Natural killer cell treated with Interleukin-12 subunit alpha and Interleukin-12 subunit beta and Interleukin-15 and Interleukin-18, amount 100 ng/mL, for 72 hours (primary cell): ENCODE measurements at regions not wholly inside any gene's neighbourhood (a gene's known extent, or its start where the extent isn't known, plus 50 kb on each side); places are given as distances from the start of the nearest gene placed in this dataset.

Source experiments
- ATAC-seq, 2 donors: fragments of 150-1000 bp; cut with Tn5 transposase in 1 of 2; sonication (Bioruptor Pico), chemical (Tn5 transposase) in 1 of 2; 2 replicates each; pipeline ENCODE4 v1.10.0; 2021
- DNase-seq: peaks from one replicate; pipeline ENCODE4 v3.0.0; 2022; ENCODE audit warnings: low spot score
- H3K27ac Mint-ChIP-seq, 2 donors: 1 replicate in 1 of 2; 2 replicates in 1 of 2; pipeline ENCODE4 v1.8.0; 2022; ENCODE audit warnings: mixed read lengths in 2 of 2, mild to moderate bottlenecking in 1 of 2, moderate library complexity in 1 of 2
- H3K27me3 Mint-ChIP-seq, 2 donors: 1 replicate in 1 of 2; 2 replicates in 1 of 2; pipeline ENCODE4 v1.8.0; 2022; ENCODE audit warnings: mixed read lengths in 2 of 2
- H3K36me3 Mint-ChIP-seq: one replicate; pipeline ENCODE4 v1.8.0; 2022; ENCODE audit warnings: mixed read lengths
- H3K4me1 Mint-ChIP-seq, 2 donors: 1 replicate in 1 of 2; 2 replicates in 1 of 2; pipeline ENCODE4 v1.8.0; 2022; ENCODE audit warnings: low read depth in 2 of 2, mixed read lengths in 2 of 2, mild to moderate bottlenecking in 1 of 2
- H3K4me3 Mint-ChIP-seq: one replicate; pipeline ENCODE4 v1.8.0; 2022; ENCODE audit warnings: mixed read lengths
- H3K9me3 Mint-ChIP-seq: 2 replicates; pipeline ENCODE4 v1.8.0; 2022; ENCODE audit warnings: mixed read lengths

DNA sequence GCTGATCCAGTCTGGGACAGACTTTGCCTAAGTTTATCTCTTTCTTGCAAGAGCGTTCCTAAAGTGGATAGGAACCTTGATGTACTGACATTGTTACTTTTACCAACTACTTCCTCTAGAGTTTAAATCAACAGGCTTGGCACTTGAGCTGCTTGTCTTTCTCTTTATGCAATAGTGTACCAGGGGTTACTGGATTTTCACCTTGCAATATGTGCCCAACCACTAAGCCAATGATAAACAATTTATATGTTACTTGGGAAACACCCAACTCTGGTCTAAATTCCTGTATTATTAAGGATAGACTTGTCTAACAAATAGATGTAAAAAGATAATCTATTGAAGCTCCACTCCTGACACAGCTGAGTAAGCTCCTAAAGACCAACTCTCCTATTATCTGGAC, 470.2 kb downstream of the SH2D4B start:
- Mint-ChIP-seq H3K9me3 (no peaks in the 10 kb centered on the region), H3K27ac (no peak overlapping the region), H3K27me3 (peaks cover 0 to 6% of the 10 kb centered on the region in 2 donors), H3K36me3 (no peaks in the 10 kb centered on the region), H3K4me3 (no peak overlapping the region), H3K4me1 (no peaks in the 10 kb centered on the region)
- ATAC-seq (no peak), DNase-seq (no peak)

DNA sequence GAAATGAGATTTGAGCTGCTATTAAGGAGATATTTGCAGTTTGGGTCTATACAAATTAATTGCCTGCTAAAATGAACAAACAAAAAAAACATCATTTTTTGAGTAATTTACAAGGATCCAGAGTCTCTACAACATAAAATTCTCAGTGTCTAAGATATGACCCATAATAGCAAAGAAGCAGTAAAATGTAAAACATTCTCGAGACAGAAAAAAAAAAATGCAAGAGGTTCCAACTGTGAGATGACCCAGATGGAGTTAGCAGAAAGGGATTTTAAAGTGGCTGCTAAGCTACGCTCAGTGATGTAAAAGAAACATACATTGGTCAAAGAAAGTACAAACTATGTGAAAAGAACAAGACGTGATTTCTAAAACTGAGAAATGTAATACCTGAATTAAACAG, 471.0 kb downstream of the SH2D4B start:
- no peaks in the 10 kb centered on the region for H3K36me3 Mint-ChIP-seq
- no peaks in the 10 kb centered on the region for H3K4me1 Mint-ChIP-seq
- no peak for DNase-seq
- ATAC-seq: no peak
- H3K27ac Mint-ChIP-seq: no peak overlapping the region
- peaks cover 0 to 6% of the 10 kb centered on the region in 2 donors for H3K27me3 Mint-ChIP-seq
- no peak overlapping the region for H3K4me3 Mint-ChIP-seq
- no peaks in the 10 kb centered on the region for H3K9me3 Mint-ChIP-seq

DNA sequence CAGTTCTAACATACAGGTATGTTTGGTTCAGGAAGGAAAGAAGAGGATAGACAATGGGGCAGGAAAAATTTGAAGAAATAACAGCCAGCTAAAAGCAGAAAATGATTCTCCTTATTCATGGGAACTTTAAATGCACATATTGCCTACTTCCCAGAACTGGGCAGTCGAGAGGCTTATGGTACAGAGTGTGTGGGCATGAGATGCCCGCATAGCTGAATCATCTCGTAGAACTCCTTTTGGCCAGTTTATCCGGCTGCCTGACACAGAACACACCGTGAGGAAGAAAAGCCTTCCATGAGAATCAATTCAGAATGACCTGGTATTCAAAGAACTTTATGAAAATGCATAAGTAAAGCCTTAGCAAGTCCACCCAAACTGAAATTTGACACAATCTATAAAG, 471.6 kb downstream of the SH2D4B start:
- Mint-ChIP-seq H3K4me3 (no peak overlapping the region), H3K27me3 (peaks cover 0 to 6% of the 10 kb centered on the region in 2 donors), H3K36me3 (no peaks in the 10 kb centered on the region), H3K4me1 (no peaks in the 10 kb centered on the region), H3K9me3 (no peaks in the 10 kb centered on the region), H3K27ac (no peak overlapping the region)
- DNase-seq (no peak), ATAC-seq (no peak)

DNA sequence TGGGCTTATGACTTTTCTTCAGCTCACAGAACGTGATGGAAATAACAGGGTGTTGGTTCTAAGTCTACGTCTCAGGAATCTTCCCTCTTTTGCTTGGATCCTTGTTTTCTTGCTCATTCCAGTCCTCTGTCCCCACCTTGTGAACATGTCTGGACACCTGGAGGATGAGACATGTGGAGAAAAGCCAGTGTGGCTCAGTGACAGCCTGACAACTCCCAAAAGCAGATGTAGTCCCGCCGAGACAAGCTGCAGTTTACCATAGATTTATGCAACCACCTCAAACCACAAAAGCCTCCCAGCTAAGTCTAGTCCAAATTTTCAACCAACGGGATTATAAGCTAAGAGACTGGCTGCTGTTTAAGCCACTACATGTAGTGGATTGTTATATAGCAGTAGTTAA, 476.1 kb downstream of the SH2D4B start:
- H3K27ac Mint-ChIP-seq: no peak overlapping the region
- H3K4me1 Mint-ChIP-seq: peaks cover 0 to 2% of the 10 kb centered on the region in 2 donors
- peaks cover 3% of the 10 kb centered on the region for H3K9me3 Mint-ChIP-seq
- peaks cover 0 to 2% of the 10 kb centered on the region in 2 donors for H3K27me3 Mint-ChIP-seq
- H3K36me3 Mint-ChIP-seq: no peaks in the 10 kb centered on the region
- no peak overlapping the region for H3K4me3 Mint-ChIP-seq
- no peak for DNase-seq
- no peak for ATAC-seq

DNA sequence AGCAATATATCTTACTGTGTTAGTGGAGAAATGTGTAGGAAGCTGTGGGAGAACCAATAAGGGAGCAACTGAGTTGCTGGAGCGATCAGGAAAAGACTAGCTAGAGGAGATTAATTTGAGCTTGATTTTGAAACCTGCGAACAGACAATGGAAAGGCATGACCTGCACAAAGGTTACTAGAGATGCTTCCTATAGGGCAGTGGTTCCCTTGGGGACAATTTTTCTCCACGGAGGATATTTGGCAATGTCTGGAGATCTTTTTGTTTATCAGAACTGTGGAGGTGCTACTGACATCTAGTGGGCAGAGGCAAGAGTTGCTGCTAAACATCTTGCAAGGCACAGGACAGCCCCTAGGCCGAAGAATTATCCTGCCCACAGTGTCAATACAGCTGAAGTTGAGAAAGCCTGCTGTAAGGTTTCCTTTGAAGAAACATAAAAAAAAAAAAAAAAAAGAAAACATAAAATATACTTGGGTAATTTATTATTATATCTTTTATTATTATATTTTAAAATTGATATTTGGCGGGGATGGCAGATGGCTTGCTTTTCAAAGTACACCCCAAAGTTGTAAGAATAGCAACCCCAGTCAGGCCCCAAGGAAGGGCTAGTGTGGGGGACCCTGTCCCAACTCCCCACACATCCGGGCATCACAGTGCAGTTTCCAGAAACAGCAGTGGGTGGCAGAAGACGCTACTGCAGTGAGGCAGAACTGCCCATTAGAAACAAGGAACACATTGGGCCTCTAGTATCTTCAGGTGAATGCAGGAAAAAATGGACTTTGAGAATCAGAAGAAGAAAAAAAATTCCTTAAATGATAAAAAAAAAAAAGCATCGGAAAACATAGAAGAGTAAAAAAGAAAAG, 481.6 kb downstream of the SH2D4B start:
- Mint-ChIP-seq H3K27ac (no peak overlapping the region), H3K4me3 (no peak overlapping the region), H3K4me1 (peaks cover 0 to 5% of the 10 kb centered on the region in 2 donors), H3K9me3 (peaks cover 3% of the 10 kb centered on the region), H3K27me3 (peaks cover 0 to 2% of the 10 kb centered on the region in 2 donors), H3K36me3 (no peaks in the 10 kb centered on the region)
- DNase-seq: no peak
- no peak for ATAC-seq

DNA sequence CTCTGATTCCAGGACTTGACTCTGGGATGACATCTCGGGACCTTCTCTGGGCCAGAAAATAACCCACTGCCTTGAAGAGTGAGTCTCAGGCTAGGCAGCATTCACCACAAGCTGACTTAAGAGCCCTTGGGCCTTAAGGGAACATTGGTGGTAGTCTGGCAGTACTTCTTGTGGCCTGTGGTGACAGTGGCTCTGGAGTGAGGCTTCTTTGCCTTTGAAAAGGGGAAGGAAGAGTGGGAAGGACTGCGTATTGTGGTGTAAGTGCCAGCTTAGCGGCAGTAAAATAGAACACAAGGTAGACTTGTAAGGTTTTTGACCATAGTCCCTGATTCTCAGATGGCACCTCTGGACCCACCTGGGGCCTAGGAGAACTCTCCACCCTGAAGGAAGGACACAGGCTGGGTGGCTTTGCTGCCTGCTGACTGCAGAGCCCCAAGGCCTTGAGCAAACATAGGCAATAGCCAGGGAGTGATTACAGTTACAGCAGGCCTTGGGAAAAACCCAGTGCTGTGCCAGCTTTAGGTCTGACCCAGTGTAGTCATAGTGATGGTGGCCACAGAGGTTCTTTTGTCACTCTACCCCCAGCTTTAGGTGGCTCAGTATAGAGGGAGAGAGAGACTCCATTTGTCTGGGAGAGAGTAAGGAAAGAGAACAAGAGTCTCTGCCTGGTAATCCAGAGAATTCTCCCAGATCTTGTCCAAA, 483.9 kb downstream of the SH2D4B start:
- DNase-seq (no peak), ATAC-seq (no peak)
- Mint-ChIP-seq H3K27ac (no peak overlapping the region), H3K27me3 (no peaks in the 10 kb centered on the region), H3K4me1 (peaks cover 0 to 5% of the 10 kb centered on the region in 2 donors), H3K36me3 (no peaks in the 10 kb centered on the region), H3K9me3 (no peaks in the 10 kb centered on the region), H3K4me3 (no peak overlapping the region)

DNA sequence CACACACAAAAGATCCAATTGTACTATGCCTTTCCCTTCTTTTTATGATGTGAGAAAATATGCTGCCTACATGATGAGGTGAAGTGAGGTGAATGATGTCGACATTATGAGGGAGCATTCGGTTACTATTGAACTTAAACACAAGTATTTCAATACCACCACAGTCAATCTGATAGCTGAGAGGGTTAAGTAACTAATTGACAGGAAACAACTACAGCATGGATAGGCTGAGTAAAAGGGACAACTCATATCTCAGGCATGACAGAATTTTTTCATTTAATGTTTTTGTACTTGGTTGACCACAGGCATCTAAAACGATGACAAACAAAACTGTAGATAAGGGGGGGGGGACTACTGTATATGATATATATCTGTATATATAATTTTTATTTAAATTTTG, 488.9 kb downstream of the SH2D4B start:
- no peaks in the 10 kb centered on the region for H3K36me3 Mint-ChIP-seq
- H3K27me3 Mint-ChIP-seq: no peaks in the 10 kb centered on the region
- H3K4me1 Mint-ChIP-seq: no peaks in the 10 kb centered on the region
- H3K4me3 Mint-ChIP-seq: no peak overlapping the region
- no peak overlapping the region for H3K27ac Mint-ChIP-seq
- DNase-seq (no peak), ATAC-seq (no peak)
- H3K9me3 Mint-ChIP-seq: peaks cover 15% of the 10 kb centered on the region

DNA sequence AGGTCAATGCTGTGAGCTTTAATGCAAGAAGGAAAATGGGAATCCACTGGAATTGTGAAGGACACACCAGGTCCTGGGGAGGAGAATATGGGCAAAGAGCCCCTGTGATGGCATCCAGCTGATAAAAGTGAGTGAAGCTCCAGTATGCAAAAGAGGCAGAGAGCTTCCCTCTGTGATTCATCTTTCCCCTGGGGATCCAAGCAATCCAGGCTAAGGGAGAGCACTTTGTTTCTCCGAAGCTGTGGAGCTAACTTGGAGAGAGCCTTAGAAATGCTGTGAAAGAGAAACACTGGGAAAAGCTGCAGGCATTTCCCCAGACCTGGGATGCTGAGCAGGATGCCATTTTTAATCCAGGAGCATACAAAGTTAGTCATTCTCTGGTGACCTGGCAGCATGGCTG, 489.5 kb downstream of the SH2D4B start:
- H3K36me3 Mint-ChIP-seq: no peaks in the 10 kb centered on the region
- no peak overlapping the region for H3K27ac Mint-ChIP-seq
- DNase-seq (no peak), ATAC-seq (no peak)
- H3K9me3 Mint-ChIP-seq: peaks cover 15% of the 10 kb centered on the region
- H3K27me3 Mint-ChIP-seq: no peaks in the 10 kb centered on the region
- no peaks in the 10 kb centered on the region for H3K4me1 Mint-ChIP-seq
- H3K4me3 Mint-ChIP-seq: no peak overlapping the region

DNA sequence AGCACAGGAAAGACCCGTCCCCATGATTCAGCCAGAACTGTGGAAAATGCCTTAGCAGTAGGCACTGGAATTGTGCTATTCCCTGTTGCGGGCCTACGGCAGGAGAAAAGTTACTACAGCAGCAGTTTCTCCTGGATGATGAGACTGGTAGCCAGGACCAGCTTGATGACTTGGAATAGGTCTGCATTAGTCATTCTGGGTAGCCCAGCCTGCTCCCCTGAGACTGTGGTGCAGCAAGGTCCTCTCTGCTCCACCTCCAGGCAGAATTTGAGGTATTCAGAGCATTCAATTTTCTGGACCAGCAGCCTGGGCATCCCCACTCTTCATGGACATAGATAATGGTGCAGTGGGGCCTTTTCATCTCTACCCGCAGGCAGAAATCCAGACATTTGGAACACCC, 490.0 kb downstream of the SH2D4B start:
- H3K9me3 Mint-ChIP-seq: peaks cover 19% of the 10 kb centered on the region
- H3K4me3 Mint-ChIP-seq: no peak overlapping the region
- H3K4me1 Mint-ChIP-seq: no peaks in the 10 kb centered on the region
- no peaks in the 10 kb centered on the region for H3K36me3 Mint-ChIP-seq
- ATAC-seq: no peak
- no peak for DNase-seq
- no peaks in the 10 kb centered on the region for H3K27me3 Mint-ChIP-seq
- no peak overlapping the region for H3K27ac Mint-ChIP-seq

DNA sequence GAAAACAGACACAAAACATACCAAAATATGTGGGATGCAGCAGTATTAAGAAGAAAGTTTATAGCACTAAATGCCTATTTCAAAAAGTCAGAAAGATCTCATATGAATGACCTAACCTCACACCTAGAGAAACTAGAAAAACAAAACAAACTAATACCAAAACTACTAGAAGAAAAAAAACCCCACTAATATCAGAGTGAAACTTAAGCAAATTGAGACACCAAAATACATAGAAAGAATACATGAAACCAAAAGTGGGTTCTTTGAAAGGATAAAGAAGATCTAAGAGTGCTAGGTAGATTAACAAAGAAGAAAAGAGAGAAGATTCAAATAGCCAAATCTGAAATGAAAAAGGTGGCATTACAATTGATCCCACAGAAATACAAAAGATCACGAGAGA, 494.1 kb downstream of the SH2D4B start:
- DNase-seq: no peak
- ATAC-seq: no peak
- H3K36me3 Mint-ChIP-seq: no peaks in the 10 kb centered on the region
- H3K9me3 Mint-ChIP-seq: peaks cover 34% of the 10 kb centered on the region
- H3K27me3 Mint-ChIP-seq: no peaks in the 10 kb centered on the region
- no peak overlapping the region for H3K27ac Mint-ChIP-seq
- no peak overlapping the region for H3K4me3 Mint-ChIP-seq
- H3K4me1 Mint-ChIP-seq: no peaks in the 10 kb centered on the region

DNA sequence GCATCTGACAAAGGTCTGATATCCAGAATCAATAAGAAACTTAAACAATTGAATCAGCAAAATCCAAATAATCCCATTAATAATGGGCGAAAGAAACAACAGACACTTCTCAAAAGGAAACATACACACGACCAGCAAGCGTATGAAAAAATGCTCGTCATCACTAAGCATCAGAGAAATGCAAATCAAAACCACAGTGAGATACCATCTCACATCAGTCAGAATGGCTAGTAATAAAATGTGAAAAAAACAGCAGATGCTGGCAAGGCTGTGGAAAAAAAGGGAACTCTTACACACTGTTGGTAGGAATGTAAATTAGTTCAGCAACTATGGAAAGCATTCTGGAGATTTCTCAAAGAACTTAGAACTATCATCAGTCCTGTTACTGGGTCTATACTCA, 496.7 kb downstream of the SH2D4B start:
- Mint-ChIP-seq H3K27ac (no peak overlapping the region), H3K36me3 (no peaks in the 10 kb centered on the region), H3K4me1 (no peaks in the 10 kb centered on the region), H3K9me3 (peaks cover 25% of the 10 kb centered on the region), H3K4me3 (no peak overlapping the region), H3K27me3 (no peaks in the 10 kb centered on the region)
- no peak for ATAC-seq
- DNase-seq: no peak

DNA sequence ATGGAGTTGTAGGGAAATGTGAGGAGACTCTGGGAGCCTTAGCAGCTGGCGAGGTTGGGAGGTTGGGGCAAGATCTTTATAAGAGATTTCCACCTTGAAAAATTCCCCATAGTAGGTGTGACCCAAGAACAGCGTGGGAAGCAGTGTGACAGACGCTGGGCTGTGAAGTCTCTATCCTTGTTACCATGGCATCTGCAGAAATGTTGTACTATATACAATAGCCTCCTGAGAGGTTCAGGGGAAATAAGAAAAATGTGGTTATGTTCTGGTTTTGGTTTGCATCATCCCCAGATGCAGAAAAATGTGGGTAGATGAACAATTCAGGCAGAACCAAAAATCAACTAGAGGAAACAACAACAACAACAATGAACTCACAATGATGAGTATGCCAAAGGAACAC, 498.6 kb downstream of the SH2D4B start:
- H3K4me3 Mint-ChIP-seq: no peak overlapping the region
- no peaks in the 10 kb centered on the region for H3K36me3 Mint-ChIP-seq
- H3K27ac Mint-ChIP-seq: no peak overlapping the region
- H3K9me3 Mint-ChIP-seq: peaks cover 18% of the 10 kb centered on the region
- no peaks in the 10 kb centered on the region for H3K4me1 Mint-ChIP-seq
- H3K27me3 Mint-ChIP-seq: no peaks in the 10 kb centered on the region
- ATAC-seq (no peak), DNase-seq (no peak)

DNA sequence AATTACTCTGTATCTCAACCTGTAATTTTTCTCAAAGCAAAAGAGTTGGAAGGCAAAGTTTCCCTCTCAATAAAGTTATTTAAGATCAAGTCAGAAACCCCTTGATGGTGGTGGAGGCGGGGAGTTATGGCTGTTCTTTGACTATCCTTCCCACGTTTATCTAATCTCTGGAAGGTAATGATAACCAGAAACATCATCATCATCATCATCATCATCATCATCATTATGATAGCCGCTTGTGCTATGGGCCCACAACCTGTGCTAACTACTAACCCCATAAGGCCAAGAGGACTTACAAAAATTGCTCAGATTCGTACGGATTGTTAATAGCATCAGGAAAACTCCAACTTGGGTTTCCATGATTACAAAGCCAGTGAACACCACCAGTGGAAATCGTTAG, 502.3 kb downstream of the SH2D4B start:
- Mint-ChIP-seq H3K4me1 (no peaks in the 10 kb centered on the region), H3K4me3 (no peak overlapping the region), H3K27me3 (no peaks in the 10 kb centered on the region), H3K27ac (no peak overlapping the region), H3K36me3 (no peaks in the 10 kb centered on the region), H3K9me3 (peaks cover 10% of the 10 kb centered on the region)
- DNase-seq (no peak), ATAC-seq (no peak)

DNA sequence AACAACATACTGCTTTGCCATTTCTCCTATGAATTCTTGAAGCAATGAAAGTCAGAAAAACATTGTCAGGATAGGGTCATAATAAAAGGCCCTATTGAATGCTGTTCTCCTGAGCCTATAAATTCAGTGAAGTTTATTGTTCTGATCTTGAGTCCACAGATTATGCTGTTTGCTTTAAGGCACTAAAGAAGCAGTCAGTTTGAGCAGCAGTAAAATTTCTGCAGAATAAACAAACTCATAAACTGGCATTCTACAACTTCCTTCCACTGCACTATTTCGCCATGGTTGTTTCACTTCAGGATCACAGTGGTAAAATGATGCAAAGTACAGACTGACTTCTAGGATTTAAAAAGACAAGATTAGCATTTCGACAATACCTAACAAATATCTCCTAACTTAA, 503.2 kb downstream of the SH2D4B start:
- ATAC-seq (no peak), DNase-seq (no peak)
- Mint-ChIP-seq H3K4me1 (no peaks in the 10 kb centered on the region), H3K9me3 (peaks cover 5% of the 10 kb centered on the region), H3K27ac (no peak overlapping the region), H3K36me3 (no peaks in the 10 kb centered on the region), H3K4me3 (no peak overlapping the region), H3K27me3 (no peaks in the 10 kb centered on the region)
